H1 (cell line): ENCODE measurements at regions not wholly inside any gene's neighbourhood (a gene's known extent, or its start where the extent isn't known, plus 50 kb on each side); places are given as distances from the start of the nearest gene placed in this dataset.

Experiments used
- CTCF ChIA-PET: fragments of 300-600 bp; sonication (Branson Sonifier 250); formaldehyde crosslinking; loops from one replicate; lab custom pipeline; 2021; ENCODE audit not compliant: partially characterized antibody; lab: Charles Lee
- POLR2A ChIA-PET: fragments of 300-600 bp; sonication (Branson Sonifier 250); formaldehyde crosslinking; loops from one replicate; lab custom pipeline; 2021; ENCODE audit warnings: inconsistent platforms; ENCODE audit not compliant: partially characterized antibody; lab: Charles Lee
- DNase-seq, 2 experiments: peaks; one replicate each; pipeline versions ENCODE4 v3.0.0 to v3.0.0-alpha.2; 2010 to 2022; ENCODE audit warnings: low spot score in 2 of 2, low read depth in 1 of 2, mixed read lengths in 1 of 2
- FAIRE-seq: peaks from 2 replicates; lab custom pipeline; 2011; peaks lifted over from hg19 to GRCh38; lab: Jason Lieb, UNC
- H2AFZ ChIP-seq: 2 replicates; pipeline ENCODE4 v1.8.1; 2012; ENCODE audit warnings: low read length, inconsistent platforms
- H2AK5ac ChIP-seq: 2 replicates; pipeline ENCODE4 v1.6.1; 2013; ENCODE audit warnings: low read depth, low read length
- H2BK120ac ChIP-seq: replicated peaks from 2 replicates; pipeline ENCODE3; 2013; ENCODE audit warnings: low read depth, low read length, inconsistent platforms
- H2BK12ac ChIP-seq: 2 replicates; pipeline ENCODE4 v1.6.1; 2013; ENCODE audit warnings: low read depth, low read length
- H2BK15ac ChIP-seq: 2 replicates; pipeline ENCODE4 v1.6.1; 2013; ENCODE audit warnings: low read length
- H2BK20ac ChIP-seq: 2 replicates; pipeline ENCODE4 v1.6.1; 2013; ENCODE audit warnings: low read length
- H2BK5ac ChIP-seq: 2 replicates; pipeline ENCODE4 v1.6.1; 2013; ENCODE audit warnings: low read depth, low read length
- H3K14ac ChIP-seq: 2 replicates; pipeline ENCODE4 v1.6.1; 2013; ENCODE audit warnings: inconsistent platforms; ENCODE audit not compliant: insufficient read length
- H3K18ac ChIP-seq: 2 replicates; pipeline ENCODE4 v1.6.1; 2013; ENCODE audit warnings: low read length; ENCODE audit errors: extremely low read depth
- H3K23ac ChIP-seq: 2 replicates; pipeline ENCODE4 v1.6.1; 2013; ENCODE audit warnings: inconsistent platforms; ENCODE audit not compliant: insufficient read length
- H3K23me2 ChIP-seq: 2 replicates; pipeline ENCODE4 v1.6.1; 2013; ENCODE audit warnings: low read depth, low read length
- H3K27ac ChIP-seq: 2 replicates; pipeline ENCODE4 v1.6.1; 2011; ENCODE audit warnings: low read depth, low read length, inconsistent platforms
- H3K27me3 ChIP-seq, 4 experiments: replicated peaks in 1 of 4; 1 replicate in 1 of 4; 2 replicates in 3 of 4; pipeline versions ENCODE4 v1.6.1 to v1.8.1; 2011 to 2013; ENCODE audit warnings: low read length in 3 of 4, mild to moderate bottlenecking in 3 of 4, inconsistent platforms in 2 of 4, mixed read lengths in 2 of 4, moderate library complexity in 1 of 4; ENCODE audit not compliant: control insufficient read depth in 3 of 4, insufficient read depth in 3 of 4; ENCODE audit errors: extremely low read depth in 1 of 4
- H3K36me3 ChIP-seq, 4 experiments: 2 replicates each; pipeline versions ENCODE4 v1.6.1 to v1.8.1; 2011 to 2013; ENCODE audit warnings: mild to moderate bottlenecking in 4 of 4, low read length in 3 of 4, moderate library complexity in 2 of 4, control low read depth in 1 of 4, inconsistent platforms in 1 of 4; ENCODE audit not compliant: insufficient read depth in 4 of 4, control insufficient read depth in 2 of 4
- H3K4ac ChIP-seq: replicated peaks from 2 replicates; pipeline ENCODE3; 2013; ENCODE audit warnings: low read length, low read depth, mixed read lengths, inconsistent platforms; ENCODE audit not compliant: insufficient read length
- H3K4me1 ChIP-seq, 4 experiments: replicated peaks in 1 of 4; 1 replicate in 1 of 4; 2 replicates in 3 of 4; pipeline versions ENCODE4 v1.6.1 to v1.8.1; 2011 to 2013; ENCODE audit warnings: low read length in 3 of 4, inconsistent platforms in 2 of 4, mixed read lengths in 1 of 4; ENCODE audit not compliant: insufficient read depth in 4 of 4, control insufficient read depth in 3 of 4
- H3K4me2 ChIP-seq, 2 experiments: 2 replicates each; pipeline versions ENCODE4 v1.6.1 to v1.8.1; 2011 to 2013; ENCODE audit warnings: low read depth in 2 of 2, low read length in 2 of 2, control low read depth in 1 of 2, inconsistent platforms in 1 of 2, mild to moderate bottlenecking in 1 of 2; ENCODE audit not compliant: insufficient read depth in 1 of 2
- H3K4me3 ChIP-seq, 4 experiments: fragments of 200-600, 300-600 bp in 1 of 4; sonication (generic), shearing (Covaris generic), sonication (Bioruptor Twin) in 1 of 4; 2 replicates each; pipeline versions ENCODE4 v1.5.1 to v1.8.1; 2011 to 2016; ENCODE audit warnings: low read length in 4 of 4, low read depth in 3 of 4, control low read depth in 2 of 4, inconsistent platforms in 2 of 4, mild to moderate bottlenecking in 2 of 4, mixed read lengths in 1 of 4, moderate library complexity in 1 of 4; ENCODE audit not compliant: insufficient read depth in 2 of 4; ENCODE audit errors: extremely low read depth in 1 of 4
- H3K56ac ChIP-seq: replicated peaks from 2 replicates; pipeline ENCODE3; 2013; ENCODE audit warnings: low read depth, mild to moderate bottlenecking, mixed read lengths, low read length, inconsistent platforms; ENCODE audit not compliant: insufficient read length
- H3K79me1 ChIP-seq: 2 replicates; pipeline ENCODE4 v1.6.1; 2013; ENCODE audit warnings: low read depth, low read length, control low read depth
- H3K79me2 ChIP-seq, 2 experiments: 2 replicates each; pipeline versions ENCODE4 v1.6.1 to v1.8.1; 2012 to 2013; ENCODE audit warnings: low read length in 2 of 2, mild to moderate bottlenecking in 2 of 2, inconsistent platforms in 1 of 2; ENCODE audit not compliant: insufficient read depth in 2 of 2, control insufficient read depth in 1 of 2
- H3K9ac ChIP-seq, 4 experiments: replicated peaks in 1 of 4; 1 replicate in 1 of 4; 2 replicates in 3 of 4; pipeline versions ENCODE4 v1.6.1 to v1.8.1; 2011 to 2013; ENCODE audit warnings: low read depth in 3 of 4, low read length in 3 of 4, control low read depth in 2 of 4, mild to moderate bottlenecking in 2 of 4, moderate library complexity in 2 of 4, inconsistent platforms in 1 of 4; ENCODE audit errors: extremely low read depth in 1 of 4
- H3K9me3 ChIP-seq, 2 experiments: 2 replicates each; pipeline versions ENCODE4 v1.6.1 to v1.8.1; 2012 to 2013; ENCODE audit warnings: mild to moderate bottlenecking in 2 of 2, moderate library complexity in 2 of 2, control low read depth in 1 of 2, inconsistent platforms in 1 of 2, low read depth in 1 of 2, low read length in 1 of 2, mixed read lengths in 1 of 2; ENCODE audit not compliant: insufficient read depth in 2 of 2
- H4K20me1 ChIP-seq, 2 experiments: replicated peaks in 1 of 2; 2 replicates each; pipeline versions ENCODE3 to v1.8.1; 2011 to 2013; ENCODE audit warnings: inconsistent platforms in 2 of 2, low read length in 2 of 2, mild to moderate bottlenecking in 1 of 2; ENCODE audit not compliant: insufficient read depth in 2 of 2, control insufficient read depth in 1 of 2
- H4K5ac ChIP-seq: 2 replicates; pipeline ENCODE4 v1.6.1; 2013; ENCODE audit warnings: low read length, low read depth, mixed read lengths, inconsistent platforms; ENCODE audit not compliant: insufficient read length
- H4K8ac ChIP-seq: 2 replicates; pipeline ENCODE4 v1.8.0; 2013; ENCODE audit warnings: mild to moderate bottlenecking, moderate library complexity, low read length, inconsistent platforms; ENCODE audit not compliant: insufficient read depth; ENCODE audit errors: extremely low read depth
- H4K91ac ChIP-seq: replicated peaks from 2 replicates; pipeline ENCODE3; 2013; ENCODE audit warnings: low read length, mixed read lengths, inconsistent platforms; ENCODE audit not compliant: insufficient read length
- CEBPB ChIP-seq: IDR thresholded peaks from 2 replicates; pipeline ENCODE4 v1.6.1; 2012; ENCODE audit warnings: low read depth, low read length
- KDM1A ChIP-seq: fragments of 200-600, 300-600 bp; sonication (generic); IDR thresholded peaks from 2 replicates; pipeline ENCODE4 v1.7.1; 2016; ENCODE audit warnings: mild to moderate bottlenecking, low read length, borderline replicate concordance
- SIN3A ChIP-seq, 2 experiments: IDR thresholded peaks in 1 of 2; conservative IDR thresholded peaks in 1 of 2; 2 replicates each; pipeline ENCODE4 v1.6.1; 2011 to 2012; ENCODE audit warnings: low read length in 2 of 2, improper control_type of control experiment in 1 of 2, low read depth in 1 of 2, mild to moderate bottlenecking in 1 of 2
- SP2 ChIP-seq: IDR thresholded peaks from 2 replicates; pipeline ENCODE4 v1.6.1; 2012; ENCODE audit warnings: mild to moderate bottlenecking, low read length, inconsistent platforms
- SP4 ChIP-seq: IDR thresholded peaks from 2 replicates; pipeline ENCODE4 v1.6.1; 2012; ENCODE audit warnings: low read length, inconsistent platforms
- WGBS, 2 experiments: shearing (Covaris generic) in 1 of 2; methylation state at CpG; one replicate each; pipeline versions ENCODE4 v1.1.6 to v1.1.7; 2013 to 2015; ENCODE audit warnings: low lambda C conversion rate in 2 of 2, mixed read lengths in 2 of 2, inconsistent platforms in 1 of 2, low coverage in 1 of 2, missing lambda C conversion rate in 1 of 2; ENCODE audit not compliant: insufficient replicate concordance in 2 of 2, insufficient coverage in 1 of 2, insufficient read length in 1 of 2; ENCODE audit errors: extremely low coverage in 1 of 2, missing lambda C conversion rate in 1 of 2; 5-methylcytosine and 5-hydroxymethylcytosine counted together

DNA sequence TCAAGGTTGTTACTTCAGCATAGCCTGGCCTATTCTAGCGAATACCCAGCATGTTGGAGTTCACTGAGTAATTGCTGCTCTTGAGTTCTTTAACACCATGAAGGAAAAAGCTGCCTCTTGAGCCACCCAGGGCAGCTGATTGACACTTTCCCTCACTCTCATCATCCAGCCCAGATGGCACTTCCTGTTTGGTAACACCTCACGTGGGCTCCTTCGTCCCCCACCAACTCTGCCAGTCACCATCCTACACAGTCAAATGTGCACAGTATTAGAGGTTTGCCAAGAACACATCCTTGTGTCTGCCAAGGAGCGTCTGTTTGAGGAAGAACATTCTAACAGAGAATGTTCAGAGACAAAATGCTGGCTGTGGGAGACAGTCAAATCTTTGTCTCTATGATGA lies 266.3 kb downstream of the RPLP1 start:
- Histone ChIP-seq H2AFZ (no peak overlapping the region), H3K4me2 (no peak overlapping the region), H4K8ac (no peak overlapping the region), H2AK5ac (no peak overlapping the region), H3K79me1 (no peaks in the 10 kb centered on the region), H3K36me3 (no peaks in the 10 kb centered on the region; a peak in 1 of 8 replicates), H3K14ac (no peak overlapping the region), H2BK5ac (no peak overlapping the region), H3K23me2 (no peaks in the 10 kb centered on the region), H3K9ac (no peak overlapping the region), H2BK12ac (no peak overlapping the region), H4K91ac (peak overlapping the region; percentile 59), H3K4me1 (peaks cover 0 to 3% (median 1%) of the 10 kb centered on the region in 4 experiments; a peak in 1 of 7 replicates), H3K79me2 (no peaks in the 10 kb centered on the region), H3K4ac (no peak overlapping the region), H3K9me3 (no peaks in the 10 kb centered on the region), H3K4me3 (no peak overlapping the region), H3K27me3 (no peaks in the 10 kb centered on the region; a peak in 1 of 7 replicates), H4K20me1 (no peaks in the 10 kb centered on the region), H2BK20ac (no peak overlapping the region), H3K18ac (no peak overlapping the region), H3K27ac (no peak overlapping the region), H3K23ac (no peak overlapping the region), H4K5ac (no peak overlapping the region), H3K56ac (no peak overlapping the region), H2BK15ac (no peak overlapping the region), H2BK120ac (no peak overlapping the region)
- DNase-seq (no peak), FAIRE-seq (no peak)
- ChIA-PET POLR2A (no interaction called here), CTCF (interaction anchor here (1.0 to 8.3 kb wide), 3 partner anchors 10 to 243 kb away, joined by 4 to 39 read pairs (median 8); no protein-coding TSS in a partner anchor)
- TF ChIP-seq KDM1A = no peak
- TF ChIP-seq SP4 = no peak
- TF ChIP-seq SP2 = no peak
- no peak for TF ChIP-seq CEBPB
- TF ChIP-seq SIN3A (conservative IDR thresholded peaks at IDR 0.05 in 1 of 2, IDR thresholded peaks at IDR 0.05 in 1 of 2; ENCODE audit: low read depth in 1 of 2, low read length in 2 of 2) = no peak
- 90% methylated on average over 4 of the region's 4 CpGs; no CpG with 5 or more reads in 1 of the 2 experiments for WGBS, 2 experiments
